SKM-1 treated with dmso at 0.1 percent for 144 hours (cell line): ENCODE measurements at regions not wholly inside any gene's neighbourhood (a gene's known extent, or its start where the extent isn't known, plus 50 kb on each side); places are given as distances from the start of the nearest gene placed in this dataset.

ENCODE experiments used
- DNase-seq: peaks from one replicate; lab custom pipeline; 2025; ENCODE audit not compliant: unreplicated experiment; lab: John Stamatoyannopoulos, UW

- DNase-seq, result no peak
Measured at GRCh38 chr6:147119310-147119709, 84.9 kb upstream of the STXBP5 start.

GRCh38 chr6:147122823-147123222, 81.4 kb upstream of the STXBP5 start:
- DNase-seq, result no peak

- DNase-seq, result no peak
Measured at GRCh38 chr6:147126618-147127022, 77.6 kb upstream of the STXBP5 start.

GRCh38 chr6:147127587-147127986, 76.6 kb upstream of the STXBP5 start:
- no peak for DNase-seq

- DNase-seq, result no peak
Measured at GRCh38 chr6:147128056-147128455, 76.2 kb upstream of the STXBP5 start.

- peak; percentile 74 for DNase-seq
Measured at GRCh38 chr6:147131532-147132128, 72.6 kb upstream of the STXBP5 start.

- DNase-seq, result no peak
Measured at GRCh38 chr6:147132889-147133288, 71.3 kb upstream of the STXBP5 start.

GRCh38 chr6:147133669-147134068, 70.5 kb upstream of the STXBP5 start:
- DNase-seq, result no peak

- DNase-seq, result peak; percentile 92
Measured at GRCh38 chr6:147135211-147135681, 69.0 kb upstream of the STXBP5 start.

- DNase-seq, result no peak
Measured at GRCh38 chr6:147136057-147136456, 68.2 kb upstream of the STXBP5 start.

GRCh38 chr6:147137986-147138385, 66.2 kb upstream of the STXBP5 start:
- DNase-seq, result no peak

GRCh38 chr6:147138835-147139234, 65.4 kb upstream of the STXBP5 start:
- no peak for DNase-seq

- no peak for DNase-seq
Measured at GRCh38 chr6:147141711-147142308, 62.4 kb upstream of the STXBP5 start.

GRCh38 chr6:147142684-147143245, 61.5 kb upstream of the STXBP5 start:
- DNase-seq, result no peak

- no peak for DNase-seq
Measured at GRCh38 chr6:147149092-147149491, 55.1 kb upstream of the STXBP5 start.

GRCh38 chr6:147149826-147150225, 54.4 kb upstream of the STXBP5 start:
- DNase-seq, result no peak

- no peak for DNase-seq
Measured at GRCh38 chr6:147150293-147150692, 53.9 kb upstream of the STXBP5 start.
